Muscle layer of duodenum (tissue), 2 donors: ENCODE measurements at regions not wholly inside any gene's neighbourhood (a gene's known extent, or its start where the extent isn't known, plus 50 kb on each side); places are given as distances from the start of the nearest gene placed in this dataset.

Experiments
- H3K27ac ChIP-seq: one replicate; pipeline ENCODE4 v1.7.0; 2013; ENCODE audit warnings: mild to moderate bottlenecking, low read length
- H3K27me3 ChIP-seq: one replicate; pipeline ENCODE4 v1.7.0; 2013; ENCODE audit warnings: low read depth, mild to moderate bottlenecking, control low read depth, low read length
- H3K36me3 ChIP-seq, 2 donors: one replicate each; pipeline ENCODE4 v1.7.0; 2013; ENCODE audit warnings: low read length in 2 of 2, control low read depth in 1 of 2, mild to moderate bottlenecking in 1 of 2; ENCODE audit not compliant: insufficient read depth in 2 of 2, control insufficient read depth in 1 of 2
- H3K4me1 ChIP-seq, 2 donors: one replicate each; pipeline ENCODE4 v1.7.0; 2013; ENCODE audit warnings: low read length in 2 of 2, mild to moderate bottlenecking in 2 of 2, control low read depth in 1 of 2, moderate library complexity in 1 of 2; ENCODE audit not compliant: insufficient read depth in 2 of 2, control insufficient read depth in 1 of 2
- H3K4me3 ChIP-seq, 2 donors: one replicate each; pipeline ENCODE4 v1.7.0; 2013; ENCODE audit warnings: low read length in 2 of 2, low read depth in 1 of 2, mild to moderate bottlenecking in 1 of 2
- H3K9me3 ChIP-seq, 2 donors: one replicate each; pipeline ENCODE4 v1.7.0; 2013; ENCODE audit warnings: low read length in 2 of 2, control low read depth in 1 of 2, mild to moderate bottlenecking in 1 of 2; ENCODE audit not compliant: control insufficient read depth in 1 of 2
- donor health status: healthy.

DNA sequence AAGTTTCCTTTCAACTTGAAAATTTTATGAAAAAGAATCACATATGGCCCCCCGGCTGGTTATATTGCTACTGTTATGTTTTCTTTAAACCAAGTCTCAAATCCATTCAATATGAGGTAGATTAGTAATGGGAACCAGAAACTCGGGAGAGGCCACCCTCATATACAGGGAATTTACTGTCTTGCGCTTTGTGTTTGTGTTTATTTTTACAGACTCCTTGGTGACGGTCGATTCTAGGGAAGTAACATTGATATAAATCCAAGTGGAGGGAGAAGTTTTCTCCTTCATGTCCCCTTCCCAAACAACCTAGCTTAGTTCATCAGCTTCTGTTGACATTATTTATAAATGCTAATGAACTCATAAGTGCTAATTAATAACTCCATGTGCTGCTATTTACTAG, 163.5 kb upstream of the LMO4 start:
- no peaks in the 10 kb centered on the region for H3K27me3 ChIP-seq
- peaks cover 0 to 19% of the 10 kb centered on the region in 2 donors for H3K4me1 ChIP-seq
- H3K27ac ChIP-seq: no peak overlapping the region
- H3K4me3 ChIP-seq: no peak overlapping the region
- H3K36me3 ChIP-seq: no peaks in the 10 kb centered on the region
- no peaks in the 10 kb centered on the region for H3K9me3 ChIP-seq

DNA sequence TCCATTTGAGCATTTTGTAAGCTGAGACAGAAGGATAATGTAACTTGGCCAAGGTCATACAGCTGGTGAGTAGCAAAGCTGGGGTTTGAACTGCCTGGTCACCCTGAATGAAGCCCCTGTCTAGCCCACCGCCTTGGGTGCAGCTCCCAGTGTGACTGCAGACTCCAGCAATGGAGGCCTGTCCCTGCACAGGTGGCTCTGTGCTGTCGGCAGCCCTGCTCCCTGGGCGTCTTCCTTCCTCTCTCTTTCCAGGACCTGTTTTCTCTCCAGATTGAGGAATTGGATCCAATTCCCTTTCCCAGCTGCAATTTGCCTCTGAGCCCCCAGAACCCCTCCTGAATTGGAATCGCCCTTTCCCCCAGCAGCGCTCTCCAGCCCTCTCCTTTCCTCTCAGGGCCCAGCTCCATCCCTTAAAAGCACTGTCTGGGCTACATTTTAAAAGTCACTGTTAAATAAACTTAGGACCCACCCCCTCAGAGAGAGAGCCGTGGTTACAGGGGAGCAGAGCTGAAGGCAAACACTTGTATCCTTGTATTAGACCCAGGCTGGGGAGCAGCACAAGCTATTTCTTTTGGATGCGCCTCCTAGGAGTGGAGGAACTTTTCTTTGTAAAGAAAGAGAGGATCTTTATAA, 161.4 kb upstream of the LMO4 start:
- no peaks in the 10 kb centered on the region for H3K27me3 ChIP-seq
- H3K4me1 ChIP-seq: peaks cover 0 to 19% of the 10 kb centered on the region in 2 donors
- no peaks in the 10 kb centered on the region for H3K9me3 ChIP-seq
- H3K4me3 ChIP-seq: no peak overlapping the region
- H3K27ac ChIP-seq: no peak overlapping the region
- no peaks in the 10 kb centered on the region for H3K36me3 ChIP-seq

DNA sequence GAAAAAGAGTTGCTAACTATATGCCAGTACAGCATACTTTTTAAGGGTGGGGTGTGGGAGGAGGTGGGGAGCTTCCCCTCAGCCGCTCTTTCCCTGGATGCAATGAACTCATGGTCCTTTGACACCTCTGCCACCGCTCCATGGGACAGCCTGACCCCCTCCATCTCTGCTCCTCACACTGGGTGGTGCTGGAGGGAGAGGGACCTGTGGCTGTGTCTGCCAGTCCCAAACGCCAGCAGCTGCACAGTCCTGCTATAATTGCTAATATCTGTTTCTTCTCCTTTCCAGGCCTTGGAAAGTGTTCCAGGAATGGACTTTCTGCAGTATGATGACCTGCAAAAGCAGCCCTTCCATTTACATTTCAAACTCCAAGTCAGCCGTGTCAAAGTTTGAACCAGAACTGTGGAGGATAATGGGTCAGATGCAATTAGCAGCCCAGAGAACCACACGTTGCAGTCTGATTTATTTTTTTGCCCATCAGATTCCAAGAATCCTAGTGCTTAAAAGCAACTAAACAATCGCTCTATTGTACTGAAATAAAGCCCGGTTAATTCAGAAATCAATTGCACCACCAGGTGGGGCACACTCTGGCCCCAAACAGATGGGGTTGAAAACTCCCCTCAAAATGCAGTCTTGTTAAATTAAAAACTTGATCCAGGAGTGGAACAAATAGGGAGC, 160.7 kb upstream of the LMO4 start:
- Histone ChIP-seq H3K27me3 (no peaks in the 10 kb centered on the region), H3K4me1 (peaks cover 0 to 19% of the 10 kb centered on the region in 2 donors), H3K27ac (no peak overlapping the region), H3K9me3 (no peaks in the 10 kb centered on the region), H3K36me3 (no peaks in the 10 kb centered on the region), H3K4me3 (no peak overlapping the region)

DNA sequence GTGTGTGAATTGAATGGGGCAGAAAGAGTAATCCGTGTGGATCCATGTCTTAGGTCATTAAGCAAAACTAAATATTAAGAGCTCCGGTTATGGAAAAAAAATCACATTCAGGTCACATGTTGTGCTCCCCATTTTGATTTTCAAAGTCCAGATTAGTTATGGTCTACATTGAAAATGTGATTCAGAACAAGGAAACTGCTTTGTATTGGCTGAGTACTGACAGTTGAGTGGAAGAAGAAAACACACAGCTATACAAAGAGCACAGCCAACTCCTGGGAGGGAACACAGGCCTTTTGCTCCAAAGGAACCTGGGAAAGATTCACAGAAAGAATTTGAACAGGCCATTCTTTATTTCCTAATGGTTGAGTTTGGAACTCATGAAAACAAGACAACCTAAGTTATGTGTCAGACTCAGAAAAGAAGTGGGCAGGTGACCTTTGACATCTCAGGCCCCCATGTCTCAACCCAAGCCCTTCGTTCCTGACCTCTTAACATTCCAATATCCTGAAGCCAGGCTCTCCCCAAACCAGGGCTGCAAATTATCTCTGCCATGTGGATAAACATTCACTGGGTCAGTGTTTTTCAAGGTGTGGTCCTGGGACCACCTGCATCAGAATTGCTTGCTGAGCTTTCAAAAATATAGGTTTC, 159.3 kb upstream of the LMO4 start:
- H3K4me3 ChIP-seq: no peak overlapping the region
- H3K27ac ChIP-seq: no peak overlapping the region
- peaks cover 0 to 19% of the 10 kb centered on the region in 2 donors for H3K4me1 ChIP-seq
- H3K27me3 ChIP-seq: no peaks in the 10 kb centered on the region
- H3K9me3 ChIP-seq: no peaks in the 10 kb centered on the region
- H3K36me3 ChIP-seq: no peaks in the 10 kb centered on the region

DNA sequence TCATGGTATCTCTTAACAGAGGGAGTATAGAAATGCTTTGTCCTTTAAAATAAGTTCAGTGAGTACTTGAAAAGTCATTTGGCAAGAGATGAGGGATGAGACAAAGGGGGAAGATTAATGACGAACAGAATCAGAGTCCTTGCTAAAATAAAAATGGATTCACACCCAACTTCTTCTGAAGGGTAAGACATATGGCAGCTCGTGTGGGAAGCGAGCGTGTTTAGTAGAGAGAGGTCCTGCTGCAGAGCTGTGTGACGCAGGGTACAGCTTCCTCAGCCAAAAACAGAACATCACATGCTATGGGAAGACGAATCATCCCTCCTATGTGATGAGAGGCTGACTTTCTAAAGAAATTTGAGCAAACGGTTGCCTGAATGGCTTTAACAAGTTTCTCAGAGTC, 158.5 kb upstream of the LMO4 start:
- Histone ChIP-seq H3K4me3 (no peak overlapping the region), H3K4me1 (peaks cover 0 to 19% of the 10 kb centered on the region in 2 donors), H3K27me3 (no peaks in the 10 kb centered on the region), H3K27ac (no peak overlapping the region), H3K36me3 (no peaks in the 10 kb centered on the region), H3K9me3 (no peaks in the 10 kb centered on the region)

DNA sequence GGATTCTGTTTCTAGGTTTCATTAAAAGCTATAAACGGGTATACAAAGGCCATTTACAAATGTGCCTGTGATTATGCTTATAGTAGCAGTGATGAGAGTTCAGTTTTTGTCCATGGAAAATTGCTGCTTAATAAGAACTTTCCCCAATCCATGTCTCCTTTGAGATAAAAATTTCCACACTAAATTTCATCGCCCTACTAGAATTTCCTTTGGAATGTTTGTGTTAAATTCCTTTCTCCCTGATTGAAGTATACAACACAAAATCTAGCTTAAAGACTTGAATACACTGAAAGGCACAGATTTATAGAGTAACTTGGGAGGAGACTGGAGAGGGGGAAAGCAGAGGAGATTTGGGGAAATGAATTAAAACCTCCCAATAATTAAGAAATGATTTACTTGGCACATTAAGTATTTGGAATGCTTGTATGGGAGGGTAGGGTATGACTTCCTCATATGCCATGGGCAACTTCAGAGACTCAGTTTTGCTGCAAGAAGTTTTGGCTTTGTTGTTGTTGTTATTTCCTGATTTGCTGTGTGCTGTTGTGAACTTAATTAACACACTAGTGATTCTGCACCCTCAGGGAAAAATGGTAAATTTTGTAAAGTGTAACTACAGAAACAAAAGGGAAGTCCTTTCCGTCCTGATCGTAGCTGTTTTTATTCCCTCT, 157.6 kb upstream of the LMO4 start:
- Histone ChIP-seq H3K4me1 (peaks cover 0 to 19% of the 10 kb centered on the region in 2 donors), H3K36me3 (no peaks in the 10 kb centered on the region), H3K27ac (no peak overlapping the region), H3K9me3 (no peaks in the 10 kb centered on the region), H3K27me3 (no peaks in the 10 kb centered on the region), H3K4me3 (no peak overlapping the region)

DNA sequence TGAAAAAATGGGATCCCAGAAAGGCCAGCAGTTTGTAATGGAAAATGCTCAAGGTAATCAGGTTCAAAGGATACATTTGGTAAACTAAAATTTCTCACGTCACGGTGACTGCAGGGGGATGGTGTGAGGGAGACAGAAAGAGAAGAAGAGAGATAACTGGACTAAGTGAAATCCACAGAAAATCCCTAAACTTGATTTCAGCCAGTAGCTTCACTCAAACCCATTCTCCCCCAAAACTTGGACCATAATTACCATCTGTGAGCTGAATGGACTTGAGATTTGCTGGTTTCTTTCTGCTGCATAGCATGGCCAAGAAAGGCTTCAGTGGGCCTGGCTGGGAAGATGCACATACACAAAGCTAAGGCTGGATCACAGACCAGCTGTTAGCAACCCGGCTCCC, 155.4 kb upstream of the LMO4 start:
- Histone ChIP-seq H3K36me3 (no peaks in the 10 kb centered on the region), H3K27ac (no peak overlapping the region), H3K4me3 (no peak overlapping the region), H3K27me3 (no peaks in the 10 kb centered on the region), H3K9me3 (no peaks in the 10 kb centered on the region), H3K4me1 (peaks cover 0 to 9% of the 10 kb centered on the region in 2 donors)

DNA sequence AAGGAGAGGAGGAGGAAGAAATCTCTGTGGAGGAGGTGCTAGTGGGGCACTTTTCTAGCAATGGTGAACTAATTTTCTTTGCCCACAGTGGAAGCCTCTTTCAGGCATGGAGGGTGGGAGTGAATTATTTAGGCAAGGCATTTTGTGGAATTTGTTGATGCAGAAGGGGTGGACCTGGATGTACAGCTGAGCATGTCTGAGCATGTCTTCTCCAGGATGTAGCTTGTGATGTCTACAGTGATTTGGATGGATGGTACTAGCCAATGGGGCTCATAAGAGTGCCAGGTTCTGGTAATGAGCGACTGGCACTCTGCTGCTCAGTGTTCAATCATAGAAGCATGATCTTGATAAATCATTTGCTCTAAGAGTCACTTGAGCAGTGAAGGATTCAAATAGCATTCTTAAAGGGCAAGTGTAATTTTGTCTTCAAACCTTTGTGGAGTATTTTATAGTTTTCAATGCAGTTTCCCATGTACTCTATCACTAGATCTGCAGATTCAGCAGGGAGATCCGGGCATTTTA, 153.9 kb upstream of the LMO4 start:
- Histone ChIP-seq H3K4me1 (peaks cover 0 to under 1% of the 10 kb centered on the region in 2 donors), H3K27ac (no peak overlapping the region), H3K27me3 (no peaks in the 10 kb centered on the region), H3K36me3 (no peaks in the 10 kb centered on the region), H3K9me3 (no peaks in the 10 kb centered on the region), H3K4me3 (no peak overlapping the region)

DNA sequence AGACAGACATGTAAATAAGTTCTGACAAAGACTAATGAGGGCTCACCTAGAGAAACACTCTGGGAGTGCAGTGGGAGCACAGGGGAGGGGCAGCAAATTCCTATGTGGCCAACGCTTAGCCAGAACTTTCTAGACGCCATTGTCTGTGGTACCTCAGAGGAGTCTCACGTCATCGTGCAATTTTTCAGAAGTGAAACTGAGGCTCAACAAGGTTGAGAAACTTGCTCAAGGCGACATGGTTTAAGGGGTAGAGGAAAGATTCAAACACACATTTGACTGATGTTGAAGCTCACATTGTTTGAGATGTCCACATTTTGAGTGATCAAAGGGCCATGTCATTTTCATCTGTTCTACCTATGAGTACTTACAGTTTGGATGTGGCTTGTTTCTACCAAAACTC, 152.6 kb upstream of the LMO4 start:
- Histone ChIP-seq H3K27ac (no peak overlapping the region), H3K36me3 (no peaks in the 10 kb centered on the region), H3K4me3 (no peak overlapping the region), H3K9me3 (no peaks in the 10 kb centered on the region), H3K27me3 (no peaks in the 10 kb centered on the region), H3K4me1 (no peaks in the 10 kb centered on the region)

DNA sequence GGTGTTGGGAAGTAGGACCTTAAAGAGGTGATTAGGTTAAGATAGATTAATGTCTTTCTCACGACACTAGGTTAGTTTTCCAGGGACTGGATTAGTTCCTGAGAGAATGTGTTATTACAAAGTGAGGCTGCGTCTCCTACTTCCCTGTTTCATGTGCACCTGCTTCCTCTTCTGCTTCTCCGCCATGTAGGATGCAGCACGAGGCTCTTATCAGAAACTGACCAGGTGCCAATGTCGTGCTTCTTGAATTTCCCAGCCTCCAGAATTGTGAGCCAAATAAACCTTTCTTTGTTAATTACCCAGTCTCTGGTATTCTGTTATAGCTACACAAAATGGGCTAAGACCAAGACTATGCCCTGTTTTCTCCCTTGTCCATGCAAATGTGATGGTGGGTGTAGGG, 152.2 kb upstream of the LMO4 start:
- H3K4me3 ChIP-seq: no peak overlapping the region
- H3K27ac ChIP-seq: no peak overlapping the region
- H3K9me3 ChIP-seq: no peaks in the 10 kb centered on the region
- no peaks in the 10 kb centered on the region for H3K36me3 ChIP-seq
- H3K27me3 ChIP-seq: no peaks in the 10 kb centered on the region
- H3K4me1 ChIP-seq: no peaks in the 10 kb centered on the region

DNA sequence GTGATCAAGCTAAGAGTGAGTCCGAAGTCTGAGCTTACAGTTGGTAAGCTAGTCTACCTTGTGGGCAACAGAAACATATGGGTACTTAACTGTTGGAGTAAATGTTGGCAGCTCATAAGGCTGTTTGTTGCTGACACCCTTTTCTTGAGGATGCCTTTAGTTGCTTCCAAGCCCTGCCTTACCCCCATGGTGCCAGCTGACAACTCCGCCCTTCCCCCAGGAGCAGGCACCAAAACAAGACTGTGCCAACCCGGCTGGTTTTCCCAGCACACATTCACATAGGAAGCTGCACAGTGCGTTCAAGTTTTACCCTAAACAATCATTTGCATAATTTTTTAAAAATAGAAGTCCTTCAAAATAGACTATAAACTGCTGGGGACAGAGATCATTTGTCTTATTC, 150.2 kb upstream of the LMO4 start:
- no peak overlapping the region for H3K27ac ChIP-seq
- H3K9me3 ChIP-seq: no peaks in the 10 kb centered on the region
- H3K4me1 ChIP-seq: no peaks in the 10 kb centered on the region
- H3K27me3 ChIP-seq: no peaks in the 10 kb centered on the region
- H3K36me3 ChIP-seq: no peaks in the 10 kb centered on the region
- no peak overlapping the region for H3K4me3 ChIP-seq
